ENCODE measurements at regions not wholly inside any gene's neighbourhood (a gene's known extent, or its start where the extent isn't known, plus 50 kb on each side); places are given as distances from the start of the nearest gene placed in this dataset.

DNA sequence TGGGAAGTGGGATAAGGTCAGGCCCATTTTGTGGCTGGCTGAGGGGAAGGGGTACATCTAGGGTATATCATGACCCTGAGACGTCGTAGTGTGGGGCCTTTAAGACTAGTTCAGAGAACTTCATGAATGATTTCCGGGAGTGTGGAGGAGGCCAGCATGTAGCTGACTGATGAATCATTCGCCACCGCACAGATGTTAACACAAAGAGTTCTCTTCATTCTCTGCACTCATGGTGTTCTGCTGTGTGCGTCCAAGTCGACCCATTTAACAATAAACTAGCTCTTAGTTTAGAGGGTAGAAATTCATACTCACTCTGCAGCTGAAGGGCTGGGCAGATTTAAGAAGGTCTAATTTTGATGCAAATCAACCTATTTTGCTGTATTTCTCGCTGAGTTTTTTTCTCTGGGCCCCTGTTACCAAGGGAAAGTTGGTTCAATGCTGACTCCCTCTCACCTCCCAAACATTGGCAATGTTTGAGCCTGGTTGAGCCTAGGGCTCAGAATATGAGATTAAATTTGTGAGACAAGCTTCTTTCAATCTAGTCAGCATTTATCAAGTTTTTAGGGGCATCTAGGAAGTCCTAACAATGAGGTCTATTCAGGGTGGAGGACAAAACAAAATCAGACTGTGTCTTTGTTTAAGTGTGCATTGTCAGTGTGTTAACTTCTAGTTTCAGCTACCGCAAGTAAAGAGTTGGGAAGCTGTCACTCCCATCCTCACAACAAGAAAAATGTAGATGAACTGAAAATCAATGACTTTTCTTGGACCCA lies 106.8 kb upstream of the CBLN4 start:
- ChIA-PET CTCF (interaction anchor here (1.4 kb wide), 1 partner anchor 10 kb away, joined by 3 read pairs; no protein-coding TSS in a partner anchor), POLR2A (no interaction called here)
- TF ChIP-seq MYC (IDR thresholded peaks at IDR 0.05; ENCODE audit: borderline replicate concordance, low read length) (no peak), CBX8 (IDR thresholded peaks at IDR 0.05) (no peak)
- TF ChIP-seq, protein P1, sequence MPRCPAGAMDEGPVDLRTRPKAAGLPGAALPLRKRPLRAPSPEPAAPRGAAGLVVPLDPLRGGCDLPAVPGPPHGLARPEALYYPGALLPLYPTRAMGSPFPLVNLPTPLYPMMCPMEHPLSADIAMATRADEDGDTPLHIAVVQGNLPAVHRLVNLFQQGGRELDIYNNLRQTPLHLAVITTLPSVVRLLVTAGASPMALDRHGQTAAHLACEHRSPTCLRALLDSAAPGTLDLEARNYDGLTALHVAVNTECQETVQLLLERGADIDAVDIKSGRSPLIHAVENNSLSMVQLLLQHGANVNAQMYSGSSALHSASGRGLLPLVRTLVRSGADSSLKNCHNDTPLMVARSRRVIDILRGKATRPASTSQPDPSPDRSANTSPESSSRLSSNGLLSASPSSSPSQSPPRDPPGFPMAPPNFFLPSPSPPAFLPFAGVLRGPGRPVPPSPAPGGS (IDR thresholded peaks at IDR 0.05) = no peak
- WGBS (ENCODE audit: missing lambda C conversion rate) = 16% methylated on average over 9 of the region's 9 CpGs
- Histone ChIP-seq H3K4me3 (no peak overlapping the region), H3K4me2 (no peak overlapping the region), H3K27ac (no peak overlapping the region), H3K9me3 (no peaks in the 10 kb centered on the region), H3K4me1 (no peaks in the 10 kb centered on the region)
- FAIRE-seq (no peak), ATAC-seq (no peak), DNase-seq (ENCODE audit: low read depth in 1 of 2, low spot score in 1 of 2) (no peak)

DNA sequence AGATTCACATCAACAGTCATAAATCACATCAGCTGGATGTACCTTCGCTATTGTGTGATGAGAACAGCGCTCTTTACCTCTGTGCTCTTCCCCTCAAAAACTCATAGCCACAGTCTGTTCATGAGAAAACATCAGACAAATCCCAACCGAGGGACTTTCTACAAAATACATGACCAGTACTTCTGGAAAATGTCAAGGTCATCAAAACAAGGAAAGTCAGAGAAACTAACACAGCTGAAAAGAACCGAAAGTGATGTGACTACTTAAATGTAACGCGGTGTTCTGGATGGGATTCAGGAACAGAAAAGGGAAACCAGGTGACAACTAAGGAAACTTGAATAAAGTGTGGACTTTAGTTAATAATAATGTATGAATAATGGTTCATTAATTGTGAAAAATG lies 112.0 kb upstream of the CBLN4 start:
- no peak for ATAC-seq
- no peaks in the 10 kb centered on the region for H3K9me3 ChIP-seq
- H3K4me1 ChIP-seq = no peaks in the 10 kb centered on the region
- no peak for DNase-seq (ENCODE audit: low read depth in 1 of 2, low spot score in 1 of 2)
- FAIRE-seq = no peak
- ChIA-PET POLR2A (no interaction called here), CTCF (no interaction called here)
- no peak overlapping the region for H3K4me3 ChIP-seq
- no peak overlapping the region for H3K27ac ChIP-seq
- TF ChIP-seq CEBPB (IDR thresholded peaks at IDR 0.05) = no peak
- TF ChIP-seq MAFK (IDR thresholded peaks at IDR 0.05; ENCODE audit: partially characterized antibody) = peak; percentile 38
- TF ChIP-seq MAZ (IDR thresholded peaks at IDR 0.05; ENCODE audit: borderline replicate concordance, low read depth, low read length) = no peak
- no peak overlapping the region for H3K4me2 ChIP-seq
- WGBS (ENCODE audit: missing lambda C conversion rate) = under 1% methylated on average over 6 of the region's 6 CpGs

- ChIA-PET CTCF (interaction anchor here (1.0 to 1.4 kb wide), 2 partner anchors 10 to 22 kb away, joined by 3 read pairs; no protein-coding TSS in a partner anchor), POLR2A (no interaction called here)
- Histone ChIP-seq H3K4me2 (no peak overlapping the region), H3K27ac (no peak overlapping the region), H3K9me3 (no peaks in the 10 kb centered on the region), H3K4me3 (no peak overlapping the region), H3K4me1 (no peaks in the 10 kb centered on the region)
- no peak for FAIRE-seq
- ATAC-seq = no peak
- no peak for TF ChIP-seq CBX2 (IDR thresholded peaks at IDR 0.05; ENCODE audit: borderline replicate concordance, low read depth)
- TF ChIP-seq, protein P2, sequence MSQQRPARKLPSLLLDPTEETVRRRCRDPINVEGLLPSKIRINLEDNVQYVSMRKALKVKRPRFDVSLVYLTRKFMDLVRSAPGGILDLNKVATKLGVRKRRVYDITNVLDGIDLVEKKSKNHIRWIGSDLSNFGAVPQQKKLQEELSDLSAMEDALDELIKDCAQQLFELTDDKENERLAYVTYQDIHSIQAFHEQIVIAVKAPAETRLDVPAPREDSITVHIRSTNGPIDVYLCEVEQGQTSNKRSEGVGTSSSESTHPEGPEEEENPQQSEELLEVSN (IDR thresholded peaks at IDR 0.05; ENCODE audit: borderline replicate concordance, low read depth) = no peak
- no peak for DNase-seq (ENCODE audit: low read depth in 1 of 2, low spot score in 1 of 2)
- 0% methylated on average over 1 of the region's 1 CpG for WGBS (ENCODE audit: missing lambda C conversion rate)
Observed at GRCh38 chr20:56121850-56122249, 116.5 kb upstream of the CBLN4 start.

- no peak for TF ChIP-seq RAD21 (conservative IDR thresholded peaks at IDR 0.05 in 1 of 2, IDR thresholded peaks at IDR 0.05 in 1 of 2)
- TF ChIP-seq, protein P3, sequence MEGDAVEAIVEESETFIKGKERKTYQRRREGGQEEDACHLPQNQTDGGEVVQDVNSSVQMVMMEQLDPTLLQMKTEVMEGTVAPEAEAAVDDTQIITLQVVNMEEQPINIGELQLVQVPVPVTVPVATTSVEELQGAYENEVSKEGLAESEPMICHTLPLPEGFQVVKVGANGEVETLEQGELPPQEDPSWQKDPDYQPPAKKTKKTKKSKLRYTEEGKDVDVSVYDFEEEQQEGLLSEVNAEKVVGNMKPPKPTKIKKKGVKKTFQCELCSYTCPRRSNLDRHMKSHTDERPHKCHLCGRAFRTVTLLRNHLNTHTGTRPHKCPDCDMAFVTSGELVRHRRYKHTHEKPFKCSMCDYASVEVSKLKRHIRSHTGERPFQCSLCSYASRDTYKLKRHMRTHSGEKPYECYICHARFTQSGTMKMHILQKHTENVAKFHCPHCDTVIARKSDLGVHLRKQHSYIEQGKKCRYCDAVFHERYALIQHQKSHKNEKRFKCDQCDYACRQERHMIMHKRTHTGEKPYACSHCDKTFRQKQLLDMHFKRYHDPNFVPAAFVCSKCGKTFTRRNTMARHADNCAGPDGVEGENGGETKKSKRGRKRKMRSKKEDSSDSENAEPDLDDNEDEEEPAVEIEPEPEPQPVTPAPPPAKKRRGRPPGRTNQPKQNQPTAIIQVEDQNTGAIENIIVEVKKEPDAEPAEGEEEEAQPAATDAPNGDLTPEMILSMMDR (IDR thresholded peaks at IDR 0.05) = no peak
- TF ChIP-seq RCOR1 (IDR thresholded peaks at IDR 0.05; ENCODE audit: low read depth, low read length) = no peak
- TF ChIP-seq MAFK (IDR thresholded peaks at IDR 0.05; ENCODE audit: partially characterized antibody) = no peak
- TF ChIP-seq HEYL (CRISPR knock-in tag; IDR thresholded peaks at IDR 0.05) = no peak
- TF ChIP-seq BHLHE40 (IDR thresholded peaks at IDR 0.05; ENCODE audit: low read depth, low read length) = no peak
- no peak for TF ChIP-seq CEBPB (IDR thresholded peaks at IDR 0.05)
- no peak for TF ChIP-seq ZFP36 (IDR thresholded peaks at IDR 0.05; ENCODE audit: borderline replicate concordance, partially characterized antibody)
- TF ChIP-seq HOXA7 (CRISPR knock-in tag; IDR thresholded peaks at IDR 0.05) = no peak
- no peak for TF ChIP-seq HOXB13 (CRISPR knock-in tag; IDR thresholded peaks at IDR 0.05; ENCODE audit: low read depth)
- DNase-seq (ENCODE audit: low read depth in 1 of 2, low spot score in 1 of 2) (no peak), FAIRE-seq (no peak), ATAC-seq (no peak)
- under 1% methylated on average over 4 of the region's 4 CpGs for WGBS (ENCODE audit: missing lambda C conversion rate)
- Histone ChIP-seq H3K4me2 (no peak overlapping the region), H3K4me3 (no peak overlapping the region), H3K27ac (no peak overlapping the region), H3K9me3 (peaks cover 3% of the 10 kb centered on the region; the same call in 2 of the 3 replicates), H3K4me1 (no peaks in the 10 kb centered on the region)
- ChIA-PET CTCF (interaction anchor here (1.2 kb wide), 1 partner anchor 22 kb away, joined by 3 read pairs; no protein-coding TSS in a partner anchor), POLR2A (no interaction called here)
Observed at GRCh38 chr20:56143759-56144158, 104.8 kb upstream of the MC3R start.

All from A549 (cell line).